Esophagus (tissue), 2 donors: ENCODE measurements at regions not wholly inside any gene's neighbourhood (a gene's known extent, or its start where the extent isn't known, plus 50 kb on each side); places are given as distances from the start of the nearest gene placed in this dataset.

ENCODE experiments used
- H3K27ac ChIP-seq, 2 donors: one replicate each; pipeline ENCODE4 v1.5.1; 2013; ENCODE audit warnings: low read depth in 2 of 2, mild to moderate bottlenecking in 2 of 2, inconsistent platforms in 1 of 2, low read length in 1 of 2, moderate library complexity in 1 of 2
- H3K27me3 ChIP-seq, 2 donors: one replicate each; pipeline ENCODE4 v1.6.1; 2013; ENCODE audit warnings: low read length in 2 of 2, control low read depth in 1 of 2, mild to moderate bottlenecking in 1 of 2; ENCODE audit not compliant: insufficient read depth in 2 of 2, control insufficient read depth in 1 of 2
- H3K36me3 ChIP-seq, 2 donors: one replicate each; pipeline ENCODE4 v1.6.1; 2013; ENCODE audit warnings: low read length in 1 of 2; ENCODE audit not compliant: control insufficient read depth in 2 of 2, insufficient read depth in 2 of 2
- H3K4me1 ChIP-seq, 2 donors: one replicate each; pipeline ENCODE4 v1.6.1; 2013; ENCODE audit warnings: low read length in 1 of 2; ENCODE audit not compliant: control insufficient read depth in 2 of 2, insufficient read depth in 2 of 2
- H3K4me3 ChIP-seq, 2 donors: one replicate each; pipeline ENCODE4 v1.5.1; 2013; ENCODE audit warnings: low read length in 2 of 2, mild to moderate bottlenecking in 2 of 2, low read depth in 1 of 2, moderate library complexity in 1 of 2
- H3K9me3 ChIP-seq, 2 donors: one replicate each; pipeline ENCODE4 v1.6.1; 2013; ENCODE audit warnings: mild to moderate bottlenecking in 2 of 2, low read depth in 1 of 2, low read length in 1 of 2, moderate library complexity in 1 of 2; ENCODE audit not compliant: control insufficient read depth in 2 of 2, insufficient read depth in 1 of 2
- WGBS, 2 donors: extraction: QIAGEN DNeasy Blood & Tissue Kit; methylation state at CpG; one replicate each; pipeline ENCODE4 v1.1.7; 2013; 5-methylcytosine and 5-hydroxymethylcytosine counted together
- donor health status: healthy with polysubstance abuse.
- donor health status: Bipolar disorder and iron deficiency.

DNA sequence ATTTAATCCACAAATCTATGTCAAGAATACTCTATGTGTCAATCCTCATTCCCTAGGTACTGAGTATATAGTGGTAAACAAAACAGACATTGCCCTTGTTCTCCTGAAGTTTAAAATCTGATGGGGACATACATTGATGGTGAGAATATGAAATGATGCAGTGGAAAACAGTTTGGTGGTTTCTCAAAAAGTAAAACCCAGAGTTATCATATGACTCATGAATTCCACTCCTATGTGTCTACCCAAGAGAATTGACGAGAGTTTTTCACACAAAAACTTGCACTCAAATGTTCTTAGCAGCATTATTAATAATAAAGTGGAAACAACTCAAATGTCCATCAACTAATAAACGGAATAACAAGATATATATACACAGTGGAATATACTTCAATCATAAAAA is 586.7 kb downstream of the CCDC85A start:
- no peak overlapping the region for H3K27ac ChIP-seq
- no peaks in the 10 kb centered on the region for H3K9me3 ChIP-seq
- no peaks in the 10 kb centered on the region for H3K27me3 ChIP-seq
- no peaks in the 10 kb centered on the region for H3K4me1 ChIP-seq
- no peaks in the 10 kb centered on the region for H3K36me3 ChIP-seq
- no peak overlapping the region for H3K4me3 ChIP-seq
- WGBS, 2 donors, result 44 to 52% methylated on average over 2 of the region's 2 CpGs

DNA sequence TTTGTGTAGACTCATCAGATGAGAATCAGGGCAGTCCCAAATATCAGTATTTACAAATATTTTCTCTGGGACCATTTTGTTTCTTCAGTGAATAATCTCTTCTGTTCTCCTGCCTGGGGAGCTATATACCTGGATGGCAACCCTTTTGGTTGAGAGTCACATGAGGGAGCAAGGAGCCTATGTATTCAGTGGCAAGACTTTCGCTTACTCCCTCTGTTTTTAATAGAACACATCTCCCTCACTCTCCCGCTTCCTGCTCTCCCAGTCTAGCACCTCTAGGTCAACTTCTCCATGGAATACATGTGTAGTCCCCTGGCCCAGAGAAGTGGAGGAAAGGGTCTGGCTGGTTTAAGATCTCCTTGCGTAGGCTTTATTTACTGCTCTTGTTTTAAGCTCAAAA is 600.3 kb downstream of the CCDC85A start:
- no peaks in the 10 kb centered on the region for H3K4me1 ChIP-seq
- no peaks in the 10 kb centered on the region for H3K9me3 ChIP-seq
- H3K4me3 ChIP-seq, result no peak overlapping the region
- 77 to 78% methylated on average over 3 of the region's 3 CpGs for WGBS, 2 donors
- no peak overlapping the region for H3K27ac ChIP-seq
- H3K36me3 ChIP-seq, result no peaks in the 10 kb centered on the region
- H3K27me3 ChIP-seq, result no peaks in the 10 kb centered on the region

DNA sequence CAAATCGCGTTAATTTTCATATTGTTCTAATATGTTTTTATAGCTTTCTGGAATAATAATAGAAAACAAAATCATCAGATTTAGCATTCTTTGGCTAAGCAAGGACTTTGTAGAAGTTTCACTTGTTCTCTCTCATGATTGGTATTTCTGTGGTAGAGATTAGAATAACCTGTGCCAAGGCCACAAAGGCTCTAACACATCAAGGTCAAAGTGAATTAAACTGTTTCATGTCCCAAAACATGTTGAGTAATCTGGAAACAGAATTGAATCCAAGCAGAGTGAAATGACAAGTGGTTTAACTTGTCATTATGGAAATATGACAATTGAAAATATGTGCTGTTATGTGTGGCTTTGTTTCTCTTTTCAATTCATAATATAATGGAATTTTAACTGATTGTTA is 617.4 kb downstream of the CCDC85A start:
- Histone ChIP-seq H3K36me3 (no peaks in the 10 kb centered on the region), H3K27me3 (no peaks in the 10 kb centered on the region), H3K4me1 (no peaks in the 10 kb centered on the region), H3K9me3 (no peaks in the 10 kb centered on the region), H3K27ac (no peak overlapping the region), H3K4me3 (no peak overlapping the region)
- WGBS, 2 donors, result 96 to 97% methylated on average over 2 of the region's 2 CpGs

DNA sequence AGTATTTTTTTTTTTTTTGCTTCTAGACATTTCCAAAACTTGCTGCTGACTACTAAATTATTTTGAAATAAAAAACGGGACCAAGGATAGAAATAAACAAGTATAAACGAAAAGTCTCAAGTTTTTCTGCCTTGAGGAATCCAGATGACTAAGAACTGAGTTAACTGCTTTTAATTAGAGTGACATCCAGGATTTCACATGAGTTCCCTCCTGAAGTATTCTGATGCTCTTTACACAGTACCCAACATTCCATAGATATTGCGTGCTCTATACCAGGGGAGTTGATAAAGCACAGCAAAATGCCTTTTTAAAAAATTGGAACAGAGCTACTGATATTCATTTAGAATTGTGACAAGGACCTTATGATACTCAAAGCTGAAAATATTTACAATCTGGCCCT is 618.0 kb downstream of the CCDC85A start:
- Histone ChIP-seq H3K27me3 (no peaks in the 10 kb centered on the region), H3K27ac (no peak overlapping the region), H3K4me3 (no peak overlapping the region), H3K4me1 (no peaks in the 10 kb centered on the region), H3K9me3 (no peaks in the 10 kb centered on the region), H3K36me3 (no peaks in the 10 kb centered on the region)
- 63 to 66% methylated on average over 3 of the region's 3 CpGs for WGBS, 2 donors

DNA sequence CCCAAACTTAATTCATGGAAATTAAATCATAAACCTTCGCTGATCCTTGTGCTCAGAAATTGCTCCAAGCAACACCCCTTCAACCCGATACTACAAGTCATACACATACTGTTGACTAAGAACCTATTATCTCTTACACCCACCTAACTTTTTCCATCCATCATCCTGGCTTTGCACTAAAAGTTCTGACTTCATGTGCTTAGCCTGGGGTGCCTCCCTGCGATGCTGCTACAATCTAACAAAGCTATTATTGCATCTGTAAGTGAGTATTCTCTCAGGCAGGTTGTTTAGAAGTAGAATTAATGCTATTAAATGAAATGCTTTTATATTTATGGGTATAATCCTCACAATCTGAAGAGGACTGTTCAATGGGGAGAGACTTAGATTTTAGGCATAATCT is 619.8 kb downstream of the CCDC85A start:
- WGBS, 2 donors, result 82 to 86% methylated on average over 3 of the region's 3 CpGs
- no peaks in the 10 kb centered on the region for H3K4me1 ChIP-seq
- no peak overlapping the region for H3K4me3 ChIP-seq
- H3K36me3 ChIP-seq, result no peaks in the 10 kb centered on the region
- no peaks in the 10 kb centered on the region for H3K9me3 ChIP-seq
- H3K27me3 ChIP-seq, result no peaks in the 10 kb centered on the region
- no peak overlapping the region for H3K27ac ChIP-seq

DNA sequence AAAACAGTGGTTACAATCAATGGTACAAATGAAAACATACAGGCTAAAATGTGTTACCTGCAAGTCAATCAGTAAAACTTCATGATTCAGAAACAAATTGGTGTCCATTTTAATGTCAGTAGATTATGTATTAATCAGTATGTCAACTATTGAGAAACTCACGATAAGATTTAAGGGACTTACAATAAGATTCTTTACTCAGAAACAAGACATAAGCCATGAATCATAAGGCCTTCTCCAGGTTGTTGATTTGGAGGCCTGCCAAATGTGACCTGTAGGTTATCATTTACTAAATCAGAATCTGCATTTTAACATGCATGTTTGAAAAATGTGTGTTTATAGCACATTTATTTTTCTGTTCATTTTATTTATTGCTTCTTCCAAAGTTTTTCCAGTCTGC is 623.1 kb downstream of the CCDC85A start:
- H3K4me3 ChIP-seq, result no peak overlapping the region
- H3K27ac ChIP-seq, result no peak overlapping the region
- WGBS, 2 donors, result 46 to 54% methylated on average over 1 of the region's 1 CpG
- no peaks in the 10 kb centered on the region for H3K36me3 ChIP-seq
- no peaks in the 10 kb centered on the region for H3K4me1 ChIP-seq
- H3K9me3 ChIP-seq, result no peaks in the 10 kb centered on the region
- H3K27me3 ChIP-seq, result no peaks in the 10 kb centered on the region

DNA sequence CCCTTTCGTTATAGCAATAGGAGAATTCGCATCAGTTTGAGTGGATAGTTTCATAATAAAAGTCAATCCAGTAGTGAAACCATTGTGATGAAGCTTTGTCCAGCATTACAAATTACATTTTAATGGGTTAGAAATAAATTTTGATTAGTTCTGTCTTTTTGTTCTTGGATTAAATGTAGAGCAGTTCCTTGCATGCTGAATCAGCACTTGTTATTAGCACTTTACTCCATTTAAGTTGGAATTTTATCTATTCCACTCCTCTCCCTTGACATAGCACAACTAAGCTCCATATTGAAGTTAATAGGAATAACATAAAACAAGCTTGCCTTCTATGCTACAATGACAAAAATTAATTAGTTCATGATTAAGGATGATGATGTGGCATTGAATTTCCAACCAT is 624.1 kb downstream of the CCDC85A start:
- Histone ChIP-seq H3K4me3 (no peak overlapping the region), H3K9me3 (no peaks in the 10 kb centered on the region), H3K27me3 (no peaks in the 10 kb centered on the region), H3K36me3 (no peaks in the 10 kb centered on the region), H3K4me1 (no peaks in the 10 kb centered on the region), H3K27ac (no peak overlapping the region)
- 78 to 79% methylated on average over 2 of the region's 2 CpGs for WGBS, 2 donors

DNA sequence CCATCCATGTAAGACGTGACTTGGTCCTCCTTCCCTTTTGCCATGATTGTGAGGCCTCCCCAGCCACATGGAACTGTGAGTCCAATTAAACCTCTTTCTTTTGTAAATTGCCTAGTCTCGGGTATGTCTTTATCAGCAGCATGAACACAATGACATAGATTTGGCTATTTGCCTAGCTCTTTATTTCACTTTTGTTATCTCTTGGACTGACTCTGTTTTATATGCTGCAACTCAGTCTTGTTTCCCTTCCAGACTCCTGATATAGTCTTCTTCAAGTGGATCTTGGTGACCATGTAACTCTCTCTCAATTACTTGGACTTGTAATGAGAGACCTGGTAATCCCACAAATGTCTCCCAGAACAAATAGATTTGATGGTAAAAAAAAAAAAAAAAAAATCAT is 627.6 kb downstream of the CCDC85A start:
- Histone ChIP-seq H3K4me3 (no peak overlapping the region), H3K27me3 (no peaks in the 10 kb centered on the region), H3K27ac (no peak overlapping the region), H3K36me3 (no peaks in the 10 kb centered on the region), H3K9me3 (peaks cover under 1 to 5% of the 10 kb centered on the region in 2 donors), H3K4me1 (no peaks in the 10 kb centered on the region)
- WGBS, 2 donors, result 48 to 61% methylated on average over 2 of the region's 2 CpGs

DNA sequence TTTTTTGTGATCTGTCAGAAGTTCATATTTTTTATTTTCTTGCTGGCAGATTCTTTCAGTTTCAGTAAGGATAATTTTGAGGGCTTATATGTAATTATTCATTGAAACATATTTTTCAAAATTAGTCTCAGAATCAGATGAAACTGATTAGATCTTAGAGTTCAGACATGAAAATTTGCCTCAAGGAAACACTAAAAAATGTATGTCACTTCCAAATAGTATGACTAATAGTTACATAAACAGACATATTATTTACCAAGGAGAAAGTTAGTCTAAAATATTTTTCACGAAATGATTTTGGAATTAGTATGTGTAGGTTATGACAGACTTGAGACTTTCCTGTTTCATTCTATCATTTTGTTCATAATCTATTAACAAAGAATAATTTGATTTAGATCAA is 628.6 kb downstream of the CCDC85A start:
- no peak overlapping the region for H3K4me3 ChIP-seq
- H3K4me1 ChIP-seq, result no peaks in the 10 kb centered on the region
- H3K36me3 ChIP-seq, result no peaks in the 10 kb centered on the region
- peaks cover 5 to 6% of the 10 kb centered on the region in 2 donors for H3K9me3 ChIP-seq
- no peak overlapping the region for H3K27ac ChIP-seq
- H3K27me3 ChIP-seq, result no peaks in the 10 kb centered on the region
- WGBS, 2 donors, result 62 to 79% methylated on average over 1 of the region's 1 CpG

DNA sequence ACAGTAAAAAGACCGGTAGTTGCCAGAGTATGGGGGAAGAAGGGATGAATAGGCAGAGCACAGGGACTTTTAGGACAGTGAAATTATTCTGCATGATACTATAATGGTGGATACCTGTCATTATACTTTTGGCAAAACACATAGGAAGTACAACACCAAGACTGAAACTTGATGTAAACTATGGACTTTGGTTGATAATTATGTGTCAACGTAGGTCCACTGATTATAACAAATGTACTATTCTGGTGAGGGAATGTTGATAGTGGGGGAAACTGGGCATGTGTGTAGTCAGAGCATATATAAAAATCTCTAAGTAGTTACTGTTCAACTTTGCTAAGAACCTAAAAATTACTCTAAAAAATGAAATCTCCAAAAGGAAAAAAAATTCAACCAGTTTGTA is 629.7 kb downstream of the CCDC85A start:
- H3K27me3 ChIP-seq, result no peaks in the 10 kb centered on the region
- no peak overlapping the region for H3K4me3 ChIP-seq
- no peaks in the 10 kb centered on the region for H3K4me1 ChIP-seq
- no peaks in the 10 kb centered on the region for H3K36me3 ChIP-seq
- peaks cover 5 to 6% of the 10 kb centered on the region in 2 donors for H3K9me3 ChIP-seq
- 65 to 77% methylated on average over 2 of the region's 2 CpGs for WGBS, 2 donors
- H3K27ac ChIP-seq, result no peak overlapping the region
